Muscle of leg (tissue), 3 donors: ENCODE measurements at regions not wholly inside any gene's neighbourhood (a gene's known extent, or its start where the extent isn't known, plus 50 kb on each side); places are given as distances from the start of the nearest gene placed in this dataset.

Experiments used
- DNase-seq: peaks from one replicate; pipeline ENCODE4 v3.0.0; 2013
- H3K27ac ChIP-seq: one replicate; pipeline ENCODE4 v1.5.1; 2013; ENCODE audit warnings: mild to moderate bottlenecking, low read length, control low read depth
- H3K27me3 ChIP-seq: one replicate; pipeline ENCODE4 v1.6.1; 2013; ENCODE audit warnings: low read length; ENCODE audit not compliant: control insufficient read depth, insufficient read depth
- H3K36me3 ChIP-seq: one replicate; pipeline ENCODE4 v1.6.1; 2013; ENCODE audit warnings: low read length; ENCODE audit not compliant: control insufficient read depth, insufficient read depth
- H3K4me1 ChIP-seq: one replicate; pipeline ENCODE4 v1.6.1; 2013; ENCODE audit warnings: low read length; ENCODE audit not compliant: control insufficient read depth, insufficient read depth
- H3K4me3 ChIP-seq: one replicate; pipeline ENCODE4 v1.5.1; 2013; ENCODE audit warnings: low read length, control low read depth
- H3K9me3 ChIP-seq: replicated peaks from 2 replicates; pipeline ENCODE4 v1.6.1; 2013; ENCODE audit warnings: low read depth, low read length; ENCODE audit not compliant: control insufficient read depth
- whole genome bisulfite sequencing: methylation state at CpG from one replicate; pipeline ENCODE4 v1.1.5; 2013; ENCODE audit warnings: missing lambda C conversion rate; ENCODE audit not compliant: insufficient coverage; 5-methylcytosine and 5-hydroxymethylcytosine counted together

DNA sequence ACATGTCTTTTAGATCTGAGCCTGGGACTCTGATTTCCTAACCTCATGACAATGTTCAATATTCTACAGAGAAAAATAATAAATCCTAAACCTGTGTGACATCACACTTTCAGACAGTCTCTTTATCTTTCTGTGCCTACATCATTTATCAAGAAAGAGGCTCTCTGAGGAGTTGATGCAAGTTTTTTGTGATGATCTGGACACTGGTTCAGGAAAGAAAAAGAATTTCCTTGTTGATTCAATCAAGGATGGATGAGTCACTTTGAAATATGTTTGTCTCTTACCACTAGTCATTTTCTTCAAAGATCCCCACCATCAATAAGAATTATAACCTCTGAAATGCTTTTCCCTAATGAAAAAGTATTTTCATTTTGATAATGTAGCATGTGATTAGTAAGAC, 404.6 kb downstream of the WDR72 start:
- no peaks in the 10 kb centered on the region for H3K9me3 ChIP-seq
- H3K4me3 ChIP-seq, result no peak overlapping the region
- H3K27me3 ChIP-seq, result no peaks in the 10 kb centered on the region
- H3K36me3 ChIP-seq, result no peaks in the 10 kb centered on the region
- no peaks in the 10 kb centered on the region for H3K4me1 ChIP-seq
- DNase-seq, result no peak
- H3K27ac ChIP-seq, result no peak overlapping the region

GRCh38 chr15:53351373-53351772, 408.1 kb downstream of the WDR72 start:
- Histone ChIP-seq H3K27ac (no peak overlapping the region), H3K9me3 (no peaks in the 10 kb centered on the region), H3K36me3 (no peaks in the 10 kb centered on the region), H3K4me1 (no peaks in the 10 kb centered on the region), H3K4me3 (no peak overlapping the region), H3K27me3 (no peaks in the 10 kb centered on the region)
- DNase-seq, result no peak
- 60% methylated on average over 1 of the region's 3 CpGs for WGBS

- H3K4me3 ChIP-seq, result no peak overlapping the region
- WGBS, result 88% methylated on average over 1 of the region's 3 CpGs
- H3K27me3 ChIP-seq, result no peaks in the 10 kb centered on the region
- no peak for DNase-seq
- no peaks in the 10 kb centered on the region for H3K9me3 ChIP-seq
- H3K36me3 ChIP-seq, result no peaks in the 10 kb centered on the region
- H3K27ac ChIP-seq, result no peak overlapping the region
- no peaks in the 10 kb centered on the region for H3K4me1 ChIP-seq
Observed at GRCh38 chr15:53346583-53346982, 412.9 kb downstream of the WDR72 start.

DNA sequence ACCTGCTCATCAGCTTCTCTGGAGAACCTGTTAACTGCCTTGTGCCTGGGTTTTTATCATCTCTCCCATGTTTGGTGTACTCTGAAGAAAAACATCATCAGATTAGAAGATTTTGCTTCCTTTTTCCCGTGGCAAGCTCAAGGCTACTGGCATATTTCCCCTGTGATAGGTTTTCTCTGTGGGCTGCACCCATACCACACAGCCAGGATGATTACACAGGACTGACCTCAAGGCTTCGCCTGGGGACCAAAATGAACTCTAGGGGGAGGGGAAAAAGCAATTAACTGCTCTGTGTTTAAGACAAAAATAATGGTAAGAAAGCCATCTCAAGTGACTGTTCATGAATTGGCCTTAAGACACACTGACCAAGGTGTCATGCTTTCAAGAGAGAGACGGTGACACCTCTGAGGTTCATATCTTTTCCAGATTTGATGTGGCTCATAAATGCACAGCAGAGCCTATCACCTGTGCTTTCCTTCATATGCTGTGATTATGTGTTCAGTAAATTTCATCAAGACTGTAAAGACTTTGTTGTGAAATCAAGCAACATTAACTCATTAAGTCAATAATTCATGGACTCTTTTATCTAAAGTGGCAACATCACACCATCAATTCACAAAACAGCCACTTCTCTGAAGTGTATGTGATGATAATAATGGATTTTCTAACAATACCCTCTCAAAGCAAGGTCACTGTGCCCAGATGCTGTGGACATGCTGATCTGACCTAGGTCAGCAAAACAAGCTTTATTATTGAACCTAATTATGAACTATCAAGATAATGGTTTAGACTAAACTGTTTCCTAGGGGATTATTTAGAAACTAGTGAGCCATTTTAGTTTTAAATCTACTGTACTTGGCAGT, 427.9 kb downstream of the WDR72 start:
- no peak for DNase-seq
- Histone ChIP-seq H3K4me1 (no peaks in the 10 kb centered on the region), H3K36me3 (no peaks in the 10 kb centered on the region), H3K9me3 (no peaks in the 10 kb centered on the region), H3K27me3 (no peaks in the 10 kb centered on the region), H3K4me3 (no peak overlapping the region), H3K27ac (no peak overlapping the region)
- no CpG with 5 or more reads among the region's 3 CpGs for WGBS

- Histone ChIP-seq H3K27me3 (no peaks in the 10 kb centered on the region), H3K36me3 (no peaks in the 10 kb centered on the region), H3K9me3 (no peaks in the 10 kb centered on the region), H3K27ac (no peak overlapping the region), H3K4me3 (no peak overlapping the region), H3K4me1 (no peaks in the 10 kb centered on the region)
- no CpG with 5 or more reads among the region's 1 CpG for WGBS
- no peak for DNase-seq
Observed at GRCh38 chr15:53328341-53328740, 431.1 kb downstream of the WDR72 start.

GRCh38 chr15:53324061-53324460, 435.4 kb downstream of the WDR72 start:
- no peak for DNase-seq
- H3K27ac ChIP-seq, result no peak overlapping the region
- H3K36me3 ChIP-seq, result no peaks in the 10 kb centered on the region
- H3K4me1 ChIP-seq, result no peaks in the 10 kb centered on the region
- no peak overlapping the region for H3K4me3 ChIP-seq
- WGBS, result 57% methylated on average over 1 of the region's 7 CpGs
- H3K9me3 ChIP-seq, result no peaks in the 10 kb centered on the region
- no peaks in the 10 kb centered on the region for H3K27me3 ChIP-seq

DNA sequence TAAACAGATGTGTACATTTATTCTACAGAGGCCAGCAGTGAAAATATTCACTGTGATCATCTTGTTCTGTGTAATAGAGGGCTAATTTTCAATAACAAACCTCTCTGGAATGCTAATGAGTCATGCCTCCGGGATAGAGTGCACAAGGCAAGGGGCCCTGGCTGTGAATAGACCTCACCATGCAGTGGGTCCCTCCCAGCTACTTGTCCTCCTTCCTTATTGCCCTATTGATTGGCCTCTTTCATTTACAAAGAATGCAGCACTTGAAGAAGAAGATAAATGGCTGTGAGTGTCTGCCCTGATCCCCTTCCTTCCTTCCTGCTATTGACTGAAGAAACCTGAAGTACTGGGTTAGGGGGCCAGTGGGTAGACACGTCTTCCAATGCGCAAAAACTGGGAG, 436.3 kb downstream of the WDR72 start:
- Histone ChIP-seq H3K4me1 (no peaks in the 10 kb centered on the region), H3K27ac (no peak overlapping the region), H3K9me3 (no peaks in the 10 kb centered on the region), H3K36me3 (no peaks in the 10 kb centered on the region), H3K4me3 (no peak overlapping the region), H3K27me3 (no peaks in the 10 kb centered on the region)
- DNase-seq, result no peak
- WGBS, result no CpG with 5 or more reads among the region's 3 CpGs

- no peaks in the 10 kb centered on the region for H3K27me3 ChIP-seq
- no peak overlapping the region for H3K27ac ChIP-seq
- 88% methylated on average over 3 of the region's 5 CpGs for WGBS
- no peaks in the 10 kb centered on the region for H3K4me1 ChIP-seq
- no peak overlapping the region for H3K4me3 ChIP-seq
- no peaks in the 10 kb centered on the region for H3K36me3 ChIP-seq
- no peaks in the 10 kb centered on the region for H3K9me3 ChIP-seq
- no peak for DNase-seq
Observed at GRCh38 chr15:53320816-53321215, 438.6 kb downstream of the WDR72 start.

- Histone ChIP-seq H3K9me3 (no peaks in the 10 kb centered on the region), H3K4me1 (no peaks in the 10 kb centered on the region), H3K36me3 (no peaks in the 10 kb centered on the region), H3K27ac (no peak overlapping the region), H3K27me3 (no peaks in the 10 kb centered on the region), H3K4me3 (no peak overlapping the region)
- WGBS, result 57% methylated on average over 1 of the region's 3 CpGs
- no peak for DNase-seq
Observed at GRCh38 chr15:53312707-53313106, 446.8 kb downstream of the WDR72 start.

- Histone ChIP-seq H3K9me3 (no peaks in the 10 kb centered on the region), H3K4me3 (no peak overlapping the region), H3K36me3 (no peaks in the 10 kb centered on the region), H3K27ac (no peak overlapping the region), H3K27me3 (no peaks in the 10 kb centered on the region), H3K4me1 (no peaks in the 10 kb centered on the region)
- DNase-seq, result no peak
- WGBS, result no CpG with 5 or more reads among the region's 1 CpG
Observed at GRCh38 chr15:53310709-53311108, 448.8 kb downstream of the WDR72 start.
